ENCODE measurements at regions not wholly inside any gene's neighbourhood (a gene's known extent, or its start where the extent isn't known, plus 50 kb on each side); places are given as distances from the start of the nearest gene placed in this dataset.

- no peaks in the 10 kb centered on the region for H3K4me1 Mint-ChIP-seq
- H3K27ac Mint-ChIP-seq (ENCODE audit: low read depth) = no peak overlapping the region
- H3K9me3 Mint-ChIP-seq = peaks cover 16% of the 10 kb centered on the region
- no peak overlapping the region for H3K4me3 Mint-ChIP-seq
- DNase-seq (ENCODE audit: low spot score in 2 of 2) (no peak), ATAC-seq (replicated peaks; ENCODE audit: extremely low read depth, poor library complexity, severe bottlenecking) (no peak)
- no peaks in the 10 kb centered on the region for H3K27me3 Mint-ChIP-seq
- H3K36me3 Mint-ChIP-seq (ENCODE audit: insufficient read depth) = no peaks in the 10 kb centered on the region
These were observed 173.9 kb upstream of the ZNF462 start for GRCh38 chr9:106689089-106689488.

GRCh38 chr9:106691627-106692026, 171.3 kb upstream of the ZNF462 start:
- Mint-ChIP-seq H3K4me3 (no peak overlapping the region), H3K9me3 (peaks cover 15% of the 10 kb centered on the region), H3K27ac (ENCODE audit: low read depth) (no peak overlapping the region), H3K36me3 (ENCODE audit: insufficient read depth) (no peaks in the 10 kb centered on the region), H3K4me1 (no peaks in the 10 kb centered on the region), H3K27me3 (no peaks in the 10 kb centered on the region)
- DNase-seq (ENCODE audit: low spot score in 2 of 2) = no peak
- ATAC-seq (replicated peaks; ENCODE audit: extremely low read depth, poor library complexity, severe bottlenecking) = no peak

GRCh38 chr9:106693558-106693957, 169.4 kb upstream of the ZNF462 start:
- no peak overlapping the region for H3K27ac Mint-ChIP-seq (ENCODE audit: low read depth)
- no peak overlapping the region for H3K4me3 Mint-ChIP-seq
- H3K36me3 Mint-ChIP-seq (ENCODE audit: insufficient read depth) = no peaks in the 10 kb centered on the region
- peaks cover 21% of the 10 kb centered on the region for H3K9me3 Mint-ChIP-seq
- no peaks in the 10 kb centered on the region for H3K4me1 Mint-ChIP-seq
- ATAC-seq (replicated peaks; ENCODE audit: extremely low read depth, poor library complexity, severe bottlenecking) = no peak
- no peak for DNase-seq (ENCODE audit: low spot score in 2 of 2)
- H3K27me3 Mint-ChIP-seq = no peaks in the 10 kb centered on the region

GRCh38 chr9:106696804-106697203, 166.2 kb upstream of the ZNF462 start:
- DNase-seq (ENCODE audit: low spot score in 2 of 2) (no peak), ATAC-seq (replicated peaks; ENCODE audit: extremely low read depth, poor library complexity, severe bottlenecking) (no peak)
- no peaks in the 10 kb centered on the region for H3K27me3 Mint-ChIP-seq
- H3K4me1 Mint-ChIP-seq = no peaks in the 10 kb centered on the region
- no peak overlapping the region for H3K4me3 Mint-ChIP-seq
- H3K36me3 Mint-ChIP-seq (ENCODE audit: insufficient read depth) = no peaks in the 10 kb centered on the region
- no peak overlapping the region for H3K27ac Mint-ChIP-seq (ENCODE audit: low read depth)
- H3K9me3 Mint-ChIP-seq = peaks cover 12% of the 10 kb centered on the region

GRCh38 chr9:106697390-106697749, 165.6 kb upstream of the ZNF462 start:
- no peak for ATAC-seq (replicated peaks; ENCODE audit: extremely low read depth, poor library complexity, severe bottlenecking)

GRCh38 chr9:106697750-106698502, 165.0 kb upstream of the ZNF462 start:
- DNase-seq (ENCODE audit: low spot score in 2 of 2) (no peak), ATAC-seq (replicated peaks; ENCODE audit: extremely low read depth, poor library complexity, severe bottlenecking) (no peak)
- Mint-ChIP-seq H3K4me1 (no peaks in the 10 kb centered on the region), H3K27ac (ENCODE audit: low read depth) (no peak overlapping the region), H3K36me3 (ENCODE audit: insufficient read depth) (no peaks in the 10 kb centered on the region), H3K27me3 (no peaks in the 10 kb centered on the region), H3K9me3 (peaks cover 12% of the 10 kb centered on the region), H3K4me3 (no peak overlapping the region)

More at GRCh38 chr9:106697390-106697749, 165.6 kb upstream of the ZNF462 start:
- DNase-seq (ENCODE audit: low spot score in 2 of 2) = no peak
- Mint-ChIP-seq H3K4me3 (no peak overlapping the region), H3K36me3 (ENCODE audit: insufficient read depth) (no peaks in the 10 kb centered on the region), H3K9me3 (peaks cover 12% of the 10 kb centered on the region), H3K4me1 (no peaks in the 10 kb centered on the region), H3K27ac (ENCODE audit: low read depth) (no peak overlapping the region), H3K27me3 (no peaks in the 10 kb centered on the region)

GRCh38 chr9:106700676-106701075, 162.3 kb upstream of the ZNF462 start:
- Mint-ChIP-seq H3K4me1 (no peaks in the 10 kb centered on the region), H3K9me3 (peaks cover 19% of the 10 kb centered on the region), H3K36me3 (ENCODE audit: insufficient read depth) (no peaks in the 10 kb centered on the region), H3K4me3 (no peak overlapping the region), H3K27ac (ENCODE audit: low read depth) (no peak overlapping the region), H3K27me3 (no peaks in the 10 kb centered on the region)
- ATAC-seq (replicated peaks; ENCODE audit: extremely low read depth, poor library complexity, severe bottlenecking) (no peak), DNase-seq (ENCODE audit: low spot score in 2 of 2) (no peak)

GRCh38 chr9:106701611-106702010, 161.4 kb upstream of the ZNF462 start:
- no peak overlapping the region for H3K4me3 Mint-ChIP-seq
- no peak for ATAC-seq (replicated peaks; ENCODE audit: extremely low read depth, poor library complexity, severe bottlenecking)

GRCh38 chr9:106704056-106704615, 158.8 kb upstream of the ZNF462 start:
- H3K27me3 Mint-ChIP-seq = no peaks in the 10 kb centered on the region
- no peak overlapping the region for H3K4me3 Mint-ChIP-seq
- no peak for ATAC-seq (replicated peaks; ENCODE audit: extremely low read depth, poor library complexity, severe bottlenecking)

More at GRCh38 chr9:106701611-106702010, 161.4 kb upstream of the ZNF462 start:
- DNase-seq (ENCODE audit: low spot score in 2 of 2) = no peak
- H3K27me3 Mint-ChIP-seq = no peaks in the 10 kb centered on the region
- H3K36me3 Mint-ChIP-seq (ENCODE audit: insufficient read depth) = no peaks in the 10 kb centered on the region
- H3K4me1 Mint-ChIP-seq = no peaks in the 10 kb centered on the region
- H3K9me3 Mint-ChIP-seq = peaks cover 25% of the 10 kb centered on the region
- no peak overlapping the region for H3K27ac Mint-ChIP-seq (ENCODE audit: low read depth)

GRCh38 chr9:106707291-106707690, 155.7 kb upstream of the ZNF462 start:
- Mint-ChIP-seq H3K36me3 (ENCODE audit: insufficient read depth) (no peaks in the 10 kb centered on the region), H3K4me3 (no peak overlapping the region), H3K27me3 (no peaks in the 10 kb centered on the region), H3K9me3 (peaks cover 23% of the 10 kb centered on the region), H3K27ac (ENCODE audit: low read depth) (no peak overlapping the region), H3K4me1 (no peaks in the 10 kb centered on the region)
- DNase-seq (ENCODE audit: low spot score in 2 of 2) (no peak), ATAC-seq (replicated peaks; ENCODE audit: extremely low read depth, poor library complexity, severe bottlenecking) (no peak)

More at GRCh38 chr9:106704056-106704615, 158.8 kb upstream of the ZNF462 start:
- H3K9me3 Mint-ChIP-seq = peaks cover 23% of the 10 kb centered on the region
- no peaks in the 10 kb centered on the region for H3K4me1 Mint-ChIP-seq
- H3K36me3 Mint-ChIP-seq (ENCODE audit: insufficient read depth) = no peaks in the 10 kb centered on the region
- no peak for DNase-seq (ENCODE audit: low spot score in 2 of 2)
- no peak overlapping the region for H3K27ac Mint-ChIP-seq (ENCODE audit: low read depth)

- Mint-ChIP-seq H3K9me3 (peaks cover 23% of the 10 kb centered on the region), H3K4me3 (no peak overlapping the region), H3K27me3 (no peaks in the 10 kb centered on the region), H3K27ac (ENCODE audit: low read depth) (no peak overlapping the region), H3K4me1 (no peaks in the 10 kb centered on the region), H3K36me3 (ENCODE audit: insufficient read depth) (no peaks in the 10 kb centered on the region)
- no peak for ATAC-seq (replicated peaks; ENCODE audit: extremely low read depth, poor library complexity, severe bottlenecking)
- DNase-seq (ENCODE audit: low spot score in 2 of 2) = no peak
These were observed 155.1 kb upstream of the ZNF462 start for GRCh38 chr9:106707738-106708474.

- Mint-ChIP-seq H3K9me3 (peaks cover 23% of the 10 kb centered on the region), H3K4me1 (no peaks in the 10 kb centered on the region), H3K27me3 (no peaks in the 10 kb centered on the region), H3K4me3 (no peak overlapping the region), H3K36me3 (ENCODE audit: insufficient read depth) (no peaks in the 10 kb centered on the region), H3K27ac (ENCODE audit: low read depth) (no peak overlapping the region)
- DNase-seq (ENCODE audit: low spot score in 2 of 2) (no peak), ATAC-seq (replicated peaks; ENCODE audit: extremely low read depth, poor library complexity, severe bottlenecking) (no peak)
These were observed 154.4 kb upstream of the ZNF462 start for GRCh38 chr9:106708475-106709146.
